ENCODE measurements at regions not wholly inside any gene's neighbourhood (a gene's known extent, or its start where the extent isn't known, plus 50 kb on each side); places are given as distances from the start of the nearest gene placed in this dataset.

DNA sequence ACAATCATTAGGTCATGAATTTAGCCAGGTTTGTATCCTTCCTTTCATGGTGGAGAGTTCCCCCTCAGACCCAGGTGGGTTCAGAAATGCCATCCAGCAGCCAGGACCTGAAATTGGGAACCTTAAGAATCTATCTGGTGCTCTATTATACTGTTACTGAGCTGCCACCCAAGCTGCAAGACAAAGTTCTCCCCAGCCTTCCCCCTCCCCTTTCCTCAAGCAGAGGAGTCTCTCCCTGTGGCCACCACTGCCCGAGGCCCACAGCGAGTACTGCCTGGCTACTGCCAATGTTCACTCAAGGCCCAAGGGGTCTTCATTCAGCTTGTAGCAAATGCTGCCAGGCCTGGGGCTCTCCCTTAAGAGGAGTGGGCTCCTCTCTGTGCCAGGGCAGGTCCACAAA, 133.8 kb downstream of the TMEM38B start:
- DNase-seq: no peak

DNA sequence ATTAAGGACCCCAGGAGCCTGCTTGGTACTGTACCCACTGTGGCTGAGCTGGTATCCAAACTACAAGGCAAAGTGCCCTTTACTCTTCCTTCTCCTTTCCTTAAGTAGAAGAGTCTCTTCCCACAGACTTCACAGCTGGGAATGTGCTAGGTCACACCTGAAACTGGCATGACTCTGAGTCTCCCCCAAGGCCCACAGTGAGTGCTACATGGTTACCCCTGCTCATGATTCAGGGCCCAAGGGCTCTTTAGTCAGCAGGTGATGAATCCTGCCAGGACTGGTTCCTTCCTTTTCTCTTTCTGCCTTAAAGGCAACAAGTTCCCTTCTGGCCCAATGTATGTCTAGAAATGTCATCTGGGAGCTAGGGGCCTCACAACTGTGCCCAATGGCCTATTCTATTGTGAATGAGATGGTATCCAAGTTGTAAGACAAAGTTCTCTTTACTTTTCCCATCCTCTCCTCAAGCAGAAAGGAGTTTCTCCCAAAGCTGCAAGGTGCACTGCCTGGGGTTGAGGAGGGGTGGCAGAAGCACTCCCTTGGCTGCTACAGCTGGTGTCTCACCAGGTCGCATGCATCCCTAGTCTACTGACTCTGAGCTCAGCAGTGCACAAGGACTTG, 134.4 kb downstream of the TMEM38B start:
- no peak for DNase-seq

DNA sequence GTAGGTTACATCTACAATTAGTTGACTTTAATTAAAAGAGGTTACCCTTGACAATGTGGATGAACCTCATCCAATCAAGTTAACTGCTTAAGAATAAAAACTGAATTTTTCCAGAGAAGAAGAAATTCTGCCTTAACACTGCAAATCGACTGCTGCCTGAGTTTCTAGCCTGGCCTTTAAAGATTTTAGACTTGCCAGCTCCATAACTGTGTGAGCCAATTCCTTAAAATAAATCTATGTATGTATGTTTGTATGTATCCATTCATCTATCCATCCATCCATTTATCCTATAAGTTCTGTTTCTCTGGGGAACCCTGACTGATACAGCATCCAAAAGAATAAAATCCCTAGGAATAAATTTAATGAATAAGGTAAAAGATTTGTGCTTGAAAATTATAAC, 136.1 kb downstream of the TMEM38B start:
- DNase-seq: no peak

DNA sequence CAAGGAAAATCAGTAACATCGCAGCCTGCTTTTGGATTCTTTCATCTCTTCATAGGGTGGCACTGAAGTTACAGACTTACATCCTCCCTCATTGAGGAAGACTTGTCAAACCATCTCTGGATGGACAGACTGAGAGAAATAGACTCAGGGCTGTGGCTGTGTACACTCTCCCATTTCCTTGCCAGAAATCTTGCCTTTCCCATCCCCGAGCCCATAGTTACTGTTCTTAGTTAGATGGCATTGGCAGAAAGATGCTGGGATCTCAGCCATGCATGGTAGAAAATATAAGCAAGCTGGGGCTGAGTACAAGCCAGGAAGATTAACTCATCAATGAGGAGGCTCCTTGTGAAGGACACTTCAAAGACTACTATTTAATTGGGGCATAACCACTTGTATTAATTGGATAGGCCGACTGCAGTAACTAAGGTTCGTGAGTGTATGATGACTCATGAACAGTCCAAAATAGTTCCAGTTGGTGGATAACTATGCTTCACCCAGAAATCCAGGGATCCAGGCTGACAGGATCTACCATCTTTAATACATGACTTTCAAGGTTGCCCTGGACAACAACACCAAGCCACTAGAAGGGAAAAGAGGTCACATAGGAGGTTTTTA, 137.9 kb downstream of the TMEM38B start:
- DNase-seq: no peak

DNA sequence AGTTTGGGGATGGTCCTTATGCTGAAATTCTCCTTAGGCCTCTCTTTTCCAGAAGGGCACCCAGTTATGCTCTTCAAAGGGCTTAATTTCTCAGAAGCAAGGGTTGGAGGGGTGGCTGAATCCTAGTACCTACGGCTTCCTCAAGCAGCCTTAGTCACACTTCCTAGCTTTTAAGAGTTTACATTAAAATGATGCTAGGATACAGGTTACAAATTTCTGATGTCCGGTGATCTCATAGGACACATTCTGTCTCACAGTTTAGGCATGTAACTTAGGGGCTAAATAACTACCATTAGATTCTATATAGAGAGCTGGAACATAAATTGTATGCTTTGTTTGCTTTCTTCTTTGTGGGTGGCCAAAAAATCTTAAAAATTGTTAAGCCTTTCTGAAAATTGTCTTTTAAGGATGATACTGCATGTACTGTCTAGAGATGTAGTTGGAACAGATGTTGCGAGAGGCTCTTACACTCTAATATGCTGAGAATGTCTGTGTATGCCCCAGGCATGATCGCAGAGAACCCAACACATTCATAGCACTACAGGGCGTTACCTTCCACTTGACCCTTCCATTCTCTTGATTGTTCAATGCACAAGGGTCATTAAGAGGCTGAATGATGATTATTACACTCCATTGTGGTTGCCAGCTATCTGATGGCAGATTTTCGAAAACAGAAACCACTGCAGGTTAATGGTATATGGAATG, 139.1 kb downstream of the TMEM38B start:
- no peak for DNase-seq

DNA sequence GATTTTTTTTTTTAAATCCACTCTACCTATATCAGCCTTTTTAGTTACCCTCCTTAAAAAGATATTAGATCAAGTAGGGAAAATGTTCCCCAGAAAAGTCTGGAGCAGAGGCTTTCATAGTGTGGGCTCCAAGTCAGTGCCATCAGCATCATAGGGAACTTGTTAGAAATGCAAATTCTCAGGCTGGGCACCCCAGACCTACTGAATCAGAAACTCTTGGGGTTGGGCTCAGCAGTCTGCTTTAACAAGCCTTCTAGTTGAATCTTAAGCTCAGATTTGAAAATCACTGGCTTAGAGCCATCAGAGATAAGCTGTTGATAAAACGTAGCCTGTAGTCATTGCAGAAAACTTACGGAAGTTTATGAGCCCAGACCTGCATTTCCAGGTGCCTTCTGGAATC, 140.1 kb downstream of the TMEM38B start:
- no peak for DNase-seq

DNA sequence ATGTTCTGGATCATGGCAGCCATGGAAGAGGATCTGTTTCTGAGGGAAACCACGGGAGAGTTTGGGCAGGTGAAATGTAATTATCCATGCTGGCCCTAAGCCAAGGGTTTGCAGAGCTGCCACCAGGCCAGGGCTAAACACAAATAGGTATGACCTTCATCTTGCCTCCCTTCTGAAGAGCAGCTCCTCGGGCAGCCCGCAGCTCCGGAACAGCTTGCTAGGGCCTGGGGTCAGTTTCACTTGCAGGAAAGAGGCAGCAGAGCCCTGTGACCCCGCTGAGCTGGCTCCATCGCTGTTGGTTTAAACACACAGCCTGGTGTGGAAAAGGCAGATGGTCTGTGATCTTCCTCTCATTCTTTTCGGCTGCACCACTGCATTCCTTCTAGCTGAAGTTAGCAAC, 141.4 kb downstream of the TMEM38B start:
- DNase-seq: no peak

DNA sequence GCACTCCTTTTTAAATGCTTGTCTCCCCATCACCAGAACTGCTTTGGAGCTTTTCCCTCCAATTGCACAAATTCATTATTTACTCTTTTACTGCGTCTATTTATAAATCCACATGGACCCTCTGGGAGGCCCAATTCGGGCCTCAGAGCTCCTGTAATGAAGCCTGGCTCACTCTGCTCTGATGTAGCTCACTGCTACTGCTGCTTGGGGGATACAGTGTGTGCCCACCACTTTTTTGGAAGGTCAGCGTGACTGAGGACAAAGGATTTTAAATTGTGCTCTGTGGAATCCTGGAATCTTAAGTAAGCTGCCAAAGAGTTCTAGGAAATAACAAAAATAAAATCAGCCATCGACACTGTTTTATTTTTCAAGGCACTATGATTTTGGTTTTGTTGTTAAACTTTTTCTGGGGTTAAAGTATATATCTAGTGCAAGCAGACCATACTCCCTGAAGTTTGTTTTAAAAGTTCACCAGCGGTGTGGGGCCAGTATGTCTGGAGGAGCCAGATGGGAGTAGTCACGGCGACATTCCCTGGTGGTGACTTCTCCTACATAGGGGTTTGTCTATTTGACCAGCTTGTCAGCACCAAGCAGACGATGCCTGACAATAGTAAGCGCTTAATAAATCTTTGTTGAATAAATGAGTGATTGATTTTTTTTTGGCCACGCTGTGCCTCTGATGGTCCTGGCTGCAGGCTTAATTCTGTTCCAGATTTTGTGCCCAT, 142.8 kb downstream of the TMEM38B start:
- DNase-seq: no peak

DNA sequence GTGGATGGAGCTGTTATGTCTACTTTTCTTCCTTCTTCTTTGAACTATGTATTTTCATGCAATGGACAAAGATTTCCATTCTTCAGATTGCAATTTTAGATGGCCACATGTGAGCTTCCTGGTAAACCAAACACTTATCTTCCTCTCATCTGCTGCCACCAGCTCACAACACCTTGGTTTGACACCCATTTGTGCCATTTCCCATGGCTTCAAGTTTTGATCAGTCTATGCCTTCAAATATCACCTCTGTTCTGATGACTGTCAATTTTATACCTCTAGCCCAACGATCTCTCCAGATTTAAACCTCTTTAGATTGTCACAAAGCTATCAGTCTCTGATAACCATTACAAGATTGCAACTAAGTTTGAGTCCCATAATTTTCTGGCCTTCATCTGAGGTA, 147.2 kb downstream of the TMEM38B start:
- no peak for DNase-seq

DNA sequence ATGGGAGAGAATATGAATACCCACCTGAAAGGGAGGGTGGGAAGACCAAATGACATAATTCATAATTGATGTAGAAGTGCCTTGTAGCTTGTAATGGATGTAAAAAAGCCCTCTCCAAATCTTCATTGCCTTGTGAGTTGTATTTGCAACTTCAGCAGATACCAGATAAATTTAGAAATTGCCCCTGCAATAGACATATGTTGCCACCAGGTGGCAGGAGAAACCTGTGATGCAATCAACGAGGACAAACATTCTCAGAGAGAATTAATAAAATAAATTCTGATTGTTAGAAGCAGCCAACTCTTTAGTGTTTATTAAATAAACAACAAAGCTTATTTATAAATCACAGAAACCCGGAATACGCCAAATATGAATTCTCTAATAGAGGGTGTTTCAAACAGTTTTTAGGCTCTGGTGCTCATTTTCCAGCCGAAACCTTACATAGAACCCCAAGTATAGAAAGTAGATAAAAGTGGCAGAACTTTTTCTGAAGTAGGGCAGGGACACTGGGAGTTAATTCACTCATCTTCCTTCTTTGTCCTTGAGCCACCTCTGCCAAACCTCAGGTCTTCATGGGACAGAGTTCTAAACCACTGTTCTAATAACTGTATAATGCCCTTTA, 147.8 kb downstream of the TMEM38B start:
- DNase-seq: peak in 1 of 2 donors; percentile 23

DNA sequence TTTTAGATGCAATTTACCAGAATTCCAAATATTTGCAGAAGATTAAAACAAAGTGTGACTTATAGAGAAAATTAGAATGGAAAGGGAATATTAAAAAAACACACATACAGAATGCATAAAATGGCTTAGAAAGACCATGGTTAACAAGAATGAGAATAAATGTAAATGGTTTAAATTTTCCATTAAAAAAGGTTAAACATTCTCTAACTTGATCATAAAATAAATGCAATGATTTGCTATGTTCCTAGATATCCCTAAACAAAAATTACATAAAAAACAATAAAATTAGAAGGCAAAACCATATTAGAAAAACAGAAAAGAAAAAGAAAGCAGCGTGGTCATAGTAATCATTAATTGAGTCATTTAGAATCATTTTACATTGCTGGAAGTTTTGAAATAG, 152.5 kb downstream of the TMEM38B start:
- DNase-seq: no peak

DNA sequence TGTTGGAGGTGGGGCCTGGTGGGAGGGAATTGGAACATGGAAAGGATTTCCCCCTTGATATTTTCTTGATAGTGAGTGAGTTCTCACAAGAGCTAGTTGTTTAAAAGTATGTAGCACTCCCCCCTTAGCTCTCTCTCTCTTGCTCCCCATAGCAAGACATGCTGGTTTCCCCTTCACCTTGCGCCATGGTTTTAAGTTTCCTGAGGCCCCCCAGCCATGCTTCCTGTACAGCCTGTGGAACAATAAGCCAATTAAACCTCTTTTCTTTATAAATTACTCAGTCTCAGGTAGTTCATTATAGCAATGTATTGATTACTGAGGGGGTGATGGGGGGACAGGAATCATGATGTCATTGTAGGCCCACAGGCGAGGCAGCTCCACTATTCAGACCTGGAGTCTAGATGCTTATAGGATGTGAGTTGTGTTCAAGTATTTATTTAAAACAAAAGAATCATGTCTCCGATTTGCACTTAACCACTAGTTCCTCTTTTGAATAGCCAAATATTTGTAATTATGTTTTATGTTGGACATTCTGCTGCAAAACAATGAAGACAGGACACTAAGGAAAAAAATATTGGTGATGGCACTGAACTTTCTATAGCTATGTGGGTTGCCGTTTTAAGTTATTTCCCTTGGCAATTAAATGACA, 156.6 kb downstream of the TMEM38B start:
- DNase-seq: no peak

DNA sequence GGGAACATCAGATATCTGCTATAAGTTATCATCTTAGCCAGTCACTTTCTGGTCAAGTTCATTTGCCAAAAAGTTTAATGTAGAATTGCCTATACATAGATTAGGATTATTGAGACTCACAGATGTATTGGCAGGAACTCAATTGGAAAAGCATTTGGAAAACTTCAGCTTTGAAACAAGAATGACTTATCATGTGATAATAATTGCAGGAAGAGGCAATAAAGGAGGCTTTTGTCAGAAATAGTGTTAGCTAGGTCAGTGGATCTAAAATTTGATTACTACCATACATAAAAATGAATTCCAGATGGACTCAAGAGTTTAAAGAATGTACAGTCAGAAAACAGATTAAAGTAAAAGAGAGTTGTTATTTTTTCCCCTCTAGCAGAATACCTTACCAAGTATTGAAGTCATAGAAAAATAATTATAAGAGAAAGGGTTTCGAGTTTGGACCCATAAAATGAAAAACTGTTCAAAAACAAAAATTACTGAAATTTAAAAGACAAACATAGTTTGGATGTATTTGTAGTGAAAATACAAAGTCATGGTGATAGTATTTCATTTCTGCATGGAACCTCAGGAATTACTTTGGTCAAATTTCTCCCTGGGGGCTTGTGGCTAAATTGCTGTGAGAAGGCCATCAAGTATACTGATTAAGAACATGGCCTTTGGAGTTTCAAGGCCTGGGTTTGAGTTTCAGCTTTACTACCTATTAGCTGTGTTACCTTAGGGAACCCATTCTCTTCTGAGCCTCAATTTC, 159.9 kb downstream of the TMEM38B start:
- DNase-seq: no peak

DNA sequence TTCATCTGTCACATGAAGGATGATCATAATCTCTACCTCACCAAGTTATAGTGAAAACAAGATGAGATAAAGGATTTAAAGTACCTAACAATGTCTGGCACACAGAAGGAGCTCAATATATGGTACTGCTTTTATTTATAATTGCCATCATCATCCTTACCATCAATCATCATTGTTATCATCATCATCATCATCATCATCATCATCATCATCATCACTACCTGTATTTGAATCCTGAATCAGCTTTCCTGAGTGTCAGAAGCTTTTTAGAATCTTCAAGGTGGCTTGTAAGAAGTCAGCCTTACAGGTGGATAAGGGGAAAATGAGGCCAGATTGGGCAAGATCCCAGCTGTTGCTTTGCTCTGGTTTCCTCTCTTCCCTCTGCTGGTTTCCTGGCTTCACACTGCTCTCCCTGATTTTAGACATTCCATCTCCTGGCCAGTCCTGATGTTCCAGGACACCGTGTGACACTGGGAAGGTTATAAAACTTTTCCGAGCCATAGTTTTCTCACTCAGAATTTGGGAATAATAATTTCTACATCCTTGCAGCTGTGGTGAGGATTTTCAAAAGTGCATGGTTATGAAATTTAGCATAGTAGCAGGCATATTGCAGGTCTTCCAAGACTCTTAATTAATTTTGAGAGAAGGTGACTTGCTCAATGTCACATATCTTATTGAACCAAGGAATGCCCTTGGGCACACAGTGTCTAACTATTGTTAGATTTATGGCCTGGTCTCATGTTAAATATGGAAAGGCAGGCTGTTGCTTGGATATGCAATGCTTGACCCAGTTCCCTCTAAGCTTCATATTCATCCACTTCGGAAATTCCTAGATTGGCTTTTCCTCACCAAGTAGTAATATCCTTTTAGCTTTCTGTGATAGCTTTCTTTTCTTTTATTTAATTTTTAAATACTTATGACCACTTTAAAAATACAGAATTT, 160.7 kb downstream of the TMEM38B start:
- DNase-seq: no peak

DNA sequence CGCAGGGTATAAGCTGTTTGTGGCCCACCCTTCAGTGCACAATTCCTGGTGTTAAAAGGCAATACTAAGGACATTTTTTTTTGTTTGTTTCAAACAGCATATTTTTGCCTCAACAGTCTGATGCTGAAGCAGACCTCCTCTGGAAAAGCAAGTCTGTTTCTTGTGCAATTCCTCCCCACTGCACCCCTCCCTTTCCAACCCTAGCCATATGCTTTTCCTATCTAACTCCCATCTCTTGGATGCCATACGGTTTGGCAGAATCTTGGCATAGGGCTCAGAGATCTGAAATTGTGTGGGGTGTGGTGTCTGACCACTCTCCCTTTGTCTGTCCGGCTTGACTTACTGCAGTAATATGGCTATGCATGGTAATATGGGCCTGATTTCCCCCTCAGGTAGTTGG, 161.6 kb downstream of the TMEM38B start:
- DNase-seq: no peak

DNA sequence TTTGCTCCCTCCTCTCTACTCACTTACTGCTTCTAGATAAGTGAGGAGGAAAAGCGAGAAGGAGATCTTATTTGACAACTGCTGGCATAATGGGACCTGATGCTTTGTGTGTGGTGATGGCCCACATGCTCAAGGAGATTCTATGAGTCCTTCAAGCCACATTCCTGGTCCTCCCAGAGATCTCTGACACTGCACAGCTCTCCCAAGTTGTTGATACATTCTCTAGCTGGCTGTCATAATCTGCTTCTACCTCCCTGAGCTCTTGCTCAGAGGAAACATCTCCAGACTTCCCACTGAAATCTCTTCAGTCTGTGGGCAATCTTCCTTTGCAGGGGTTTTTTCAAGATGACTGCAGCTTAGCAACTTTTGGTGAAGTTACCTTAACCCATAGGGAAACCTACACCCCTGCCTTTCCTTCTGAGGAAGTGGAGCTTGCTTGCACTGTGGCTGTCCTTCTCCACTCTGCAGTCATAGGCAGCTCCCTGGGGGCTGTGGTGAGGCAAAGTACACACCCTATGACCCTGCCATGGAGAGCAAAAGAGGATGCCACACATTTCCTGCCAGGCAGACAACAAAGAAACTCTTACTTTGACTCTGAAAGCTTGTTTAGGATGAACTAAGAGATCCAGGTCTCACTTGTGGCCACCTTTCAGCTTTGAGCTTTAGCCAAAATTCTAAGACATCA, 163.8 kb downstream of the TMEM38B start:
- no peak for DNase-seq

DNA sequence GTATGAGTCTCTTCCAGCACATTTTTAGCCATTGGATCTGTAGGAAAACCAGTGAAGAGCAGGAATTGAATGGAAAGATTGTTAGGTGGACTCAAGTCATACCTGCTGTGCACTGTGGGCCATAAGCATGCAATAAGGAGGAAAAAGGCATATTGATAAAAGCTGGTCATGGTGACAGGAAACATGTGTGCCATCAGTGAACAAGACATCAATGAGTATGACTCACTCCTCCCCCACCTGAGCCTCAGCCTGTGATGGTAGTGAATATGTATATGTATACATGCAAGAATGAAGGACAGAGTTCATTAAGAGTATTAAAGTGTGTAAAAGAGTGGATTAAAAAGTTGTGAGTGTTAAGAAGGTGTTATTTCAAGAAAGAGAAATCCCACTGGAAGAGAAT, 164.5 kb downstream of the TMEM38B start:
- no peak for DNase-seq

DNA sequence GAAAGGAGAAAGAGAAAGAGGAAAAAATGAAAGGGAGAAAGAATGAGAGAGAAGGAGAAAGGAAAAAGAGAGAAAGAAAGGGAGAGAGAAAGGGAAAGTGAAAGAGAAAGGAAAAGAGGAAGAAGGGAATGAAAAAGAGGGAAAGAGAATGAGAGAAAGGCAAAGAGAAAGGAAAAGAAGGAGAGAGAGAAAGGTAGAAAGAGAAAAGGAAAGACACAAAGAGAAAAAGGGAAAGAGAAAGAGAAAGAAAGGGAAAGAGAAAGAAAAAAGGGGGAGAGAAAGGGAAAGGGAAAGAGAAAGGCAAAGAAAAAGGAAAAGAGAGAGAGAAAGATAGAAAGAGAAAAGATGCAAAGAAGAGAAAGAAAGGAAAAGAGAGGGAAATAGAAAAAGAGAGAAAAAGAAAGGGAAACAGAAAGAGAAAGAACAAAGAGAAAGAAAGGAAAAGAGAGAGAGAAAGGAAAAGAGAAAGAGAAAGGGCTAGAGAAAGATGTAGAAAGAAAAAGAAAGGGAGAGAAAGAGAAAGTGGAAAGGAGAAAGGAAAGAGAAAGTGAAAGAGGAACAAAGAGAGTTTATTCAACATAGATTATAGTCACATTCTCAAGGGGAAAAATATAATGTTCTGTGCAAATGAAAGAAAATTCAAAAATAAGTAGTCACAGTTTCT, 165.2 kb downstream of the TMEM38B start:
- DNase-seq: no peak

DNA sequence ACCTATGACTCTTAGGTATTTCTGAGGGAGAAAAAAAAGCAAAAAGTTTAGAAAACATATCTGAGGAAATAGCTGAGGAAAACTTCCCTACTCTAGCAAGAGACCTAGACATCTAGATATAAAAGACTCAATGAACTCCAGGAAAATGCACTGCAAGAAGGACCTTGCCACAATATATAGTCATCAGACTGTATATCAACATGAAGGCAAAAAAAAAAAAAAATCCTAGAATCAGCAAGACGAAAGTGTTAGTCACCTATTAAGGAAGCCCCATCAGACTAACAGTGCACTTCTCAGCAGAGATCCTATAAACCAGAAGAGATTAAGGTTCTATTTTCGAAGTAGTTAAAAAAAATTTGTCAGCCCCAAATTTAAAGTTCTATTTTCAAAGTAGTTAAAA, 166.2 kb downstream of the TMEM38B start:
- DNase-seq: no peak

DNA sequence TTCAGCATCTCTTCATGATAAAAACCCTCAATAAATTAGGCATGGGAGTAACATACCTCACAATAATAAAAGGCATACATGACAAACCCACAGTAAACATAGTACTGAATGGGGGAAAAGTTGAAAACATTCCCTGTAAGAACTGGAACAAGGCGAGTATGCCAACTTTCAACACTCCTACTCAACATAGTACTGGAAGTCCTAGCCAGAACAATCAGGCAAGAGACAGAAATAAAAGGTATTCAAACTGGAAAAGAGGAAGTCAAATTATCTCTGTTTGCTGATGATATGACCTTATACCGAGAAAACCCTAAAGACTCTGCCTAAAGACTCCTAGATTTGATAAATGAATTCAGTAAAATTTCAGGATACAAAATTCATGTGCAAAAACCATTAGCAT, 167.6 kb downstream of the TMEM38B start:
- no peak for DNase-seq

Measured in stimulated activated CD4-positive, alpha-beta T cell treated with anti-CD3 and anti-CD28 coated beads, Interleukin-2, amount 100 ng/mL, for 24 hours (primary cell).